ENCODE measurements at regions not wholly inside any gene's neighbourhood (a gene's known extent, or its start where the extent isn't known, plus 50 kb on each side); places are given as distances from the start of the nearest gene placed in this dataset.

DNA sequence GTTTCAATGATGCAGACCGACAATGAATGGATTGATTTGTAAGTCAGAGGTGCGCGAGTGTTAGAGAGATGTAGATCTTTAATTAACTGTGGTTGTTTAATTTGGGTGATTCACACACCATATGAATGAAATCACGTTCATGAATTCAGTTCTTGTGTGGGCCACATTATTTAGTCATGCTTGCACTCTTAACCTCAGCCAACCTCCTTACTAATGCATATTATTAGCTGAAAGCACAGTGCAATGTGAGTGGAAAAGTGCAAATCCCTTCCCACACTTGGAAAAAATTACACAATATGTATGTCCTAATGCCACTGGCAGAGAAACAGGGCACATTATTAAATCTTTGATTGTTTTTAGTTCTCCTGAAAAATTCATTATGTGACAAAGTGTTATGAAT lies 512.5 kb downstream of the BCKDHB start:
- no peaks in the 10 kb centered on the region for H3K4me1 Mint-ChIP-seq
- no peak for TF ChIP-seq PRRX2 (CRISPR knock-in tag; IDR thresholded peaks at IDR 0.05)
- TF ChIP-seq GABPB1 (CRISPR knock-in tag; IDR thresholded peaks at IDR 0.05) = no peak
- no peak for TF ChIP-seq ESRRA (CRISPR knock-in tag; IDR thresholded peaks at IDR 0.05; ENCODE audit: borderline replicate concordance)
- no peak for TF ChIP-seq GRHL2 (CRISPR knock-in tag; IDR thresholded peaks at IDR 0.05; ENCODE audit: insufficient replicate concordance, severe bottlenecking)
- no peak for TF ChIP-seq EMX1 (CRISPR knock-in tag; IDR thresholded peaks at IDR 0.05)
- H3K27ac Mint-ChIP-seq = no peak overlapping the region
- H3K9me3 Mint-ChIP-seq = peaks cover 36% of the 10 kb centered on the region
- ChIA-PET CTCF (no interaction called here), POLR2A (no interaction called here)
- H3K27me3 Mint-ChIP-seq (ENCODE audit: low read depth) = no peaks in the 10 kb centered on the region
- H3K4me3 Mint-ChIP-seq = no peak overlapping the region
- no peaks in the 10 kb centered on the region; the same call in 1 of the 2 replicates for H3K36me3 Mint-ChIP-seq
- DNase-seq (ENCODE audit: low spot score) (no peak), ATAC-seq (no peak)

DNA sequence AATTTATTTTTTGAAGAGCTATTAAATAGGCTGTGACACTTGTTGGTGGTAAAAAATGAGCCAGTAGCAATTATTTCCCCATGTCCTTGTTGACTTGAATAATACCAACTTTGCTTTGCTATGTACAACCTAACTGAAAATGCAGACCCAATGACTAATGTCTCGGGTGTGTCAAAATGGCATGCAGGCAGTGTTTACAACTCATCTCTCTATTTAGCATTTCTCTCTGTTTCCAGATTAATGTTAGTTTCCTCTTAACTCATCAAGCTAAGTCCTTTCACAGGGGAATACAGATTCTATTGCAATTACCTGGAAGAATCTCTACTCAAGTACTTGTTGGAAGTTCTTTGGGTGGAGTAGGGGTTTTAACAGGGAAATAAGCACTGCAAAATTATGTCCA lies 504.4 kb downstream of the BCKDHB start:
- H3K9me3 Mint-ChIP-seq = peaks cover 19% of the 10 kb centered on the region
- TF ChIP-seq, protein P1, sequence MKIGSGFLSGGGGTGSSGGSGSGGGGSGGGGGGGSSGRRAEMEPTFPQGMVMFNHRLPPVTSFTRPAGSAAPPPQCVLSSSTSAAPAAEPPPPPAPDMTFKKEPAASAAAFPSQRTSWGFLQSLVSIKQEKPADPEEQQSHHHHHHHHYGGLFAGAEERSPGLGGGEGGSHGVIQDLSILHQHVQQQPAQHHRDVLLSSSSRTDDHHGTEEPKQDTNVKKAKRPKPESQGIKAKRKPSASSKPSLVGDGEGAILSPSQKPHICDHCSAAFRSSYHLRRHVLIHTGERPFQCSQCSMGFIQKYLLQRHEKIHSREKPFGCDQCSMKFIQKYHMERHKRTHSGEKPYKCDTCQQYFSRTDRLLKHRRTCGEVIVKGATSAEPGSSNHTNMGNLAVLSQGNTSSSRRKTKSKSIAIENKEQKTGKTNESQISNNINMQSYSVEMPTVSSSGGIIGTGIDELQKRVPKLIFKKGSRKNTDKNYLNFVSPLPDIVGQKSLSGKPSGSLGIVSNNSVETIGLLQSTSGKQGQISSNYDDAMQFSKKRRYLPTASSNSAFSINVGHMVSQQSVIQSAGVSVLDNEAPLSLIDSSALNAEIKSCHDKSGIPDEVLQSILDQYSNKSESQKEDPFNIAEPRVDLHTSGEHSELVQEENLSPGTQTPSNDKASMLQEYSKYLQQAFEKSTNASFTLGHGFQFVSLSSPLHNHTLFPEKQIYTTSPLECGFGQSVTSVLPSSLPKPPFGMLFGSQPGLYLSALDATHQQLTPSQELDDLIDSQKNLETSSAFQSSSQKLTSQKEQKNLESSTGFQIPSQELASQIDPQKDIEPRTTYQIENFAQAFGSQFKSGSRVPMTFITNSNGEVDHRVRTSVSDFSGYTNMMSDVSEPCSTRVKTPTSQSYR (CRISPR knock-in tag; IDR thresholded peaks at IDR 0.05) = no peak
- TF ChIP-seq NFATC4 (CRISPR knock-in tag; IDR thresholded peaks at IDR 0.05) = no peak
- no peak for TF ChIP-seq ZNF512 (CRISPR knock-in tag; IDR thresholded peaks at IDR 0.05; ENCODE audit: borderline replicate concordance)
- TF ChIP-seq, protein P2, sequence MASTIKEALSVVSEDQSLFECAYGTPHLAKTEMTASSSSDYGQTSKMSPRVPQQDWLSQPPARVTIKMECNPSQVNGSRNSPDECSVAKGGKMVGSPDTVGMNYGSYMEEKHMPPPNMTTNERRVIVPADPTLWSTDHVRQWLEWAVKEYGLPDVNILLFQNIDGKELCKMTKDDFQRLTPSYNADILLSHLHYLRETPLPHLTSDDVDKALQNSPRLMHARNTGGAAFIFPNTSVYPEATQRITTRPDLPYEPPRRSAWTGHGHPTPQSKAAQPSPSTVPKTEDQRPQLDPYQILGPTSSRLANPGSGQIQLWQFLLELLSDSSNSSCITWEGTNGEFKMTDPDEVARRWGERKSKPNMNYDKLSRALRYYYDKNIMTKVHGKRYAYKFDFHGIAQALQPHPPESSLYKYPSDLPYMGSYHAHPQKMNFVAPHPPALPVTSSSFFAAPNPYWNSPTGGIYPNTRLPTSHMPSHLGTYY (CRISPR knock-in tag; IDR thresholded peaks at IDR 0.05) = no peak
- TF ChIP-seq ZBTB21 (CRISPR knock-in tag; IDR thresholded peaks at IDR 0.05; ENCODE audit: borderline replicate concordance) = no peak
- no peak for TF ChIP-seq ZNF138 (CRISPR knock-in tag; conservative IDR thresholded peaks at IDR 0.05)
- no peak for TF ChIP-seq E2F1 (CRISPR knock-in tag; IDR thresholded peaks at IDR 0.05)
- no peak for TF ChIP-seq RORB (CRISPR knock-in tag; IDR thresholded peaks at IDR 0.05)
- TF ChIP-seq RELA (CRISPR knock-in tag; IDR thresholded peaks at IDR 0.05; ENCODE audit: borderline replicate concordance) = no peak
- no peak for TF ChIP-seq GABPB1 (CRISPR knock-in tag; IDR thresholded peaks at IDR 0.05)
- TF ChIP-seq, protein P3, sequence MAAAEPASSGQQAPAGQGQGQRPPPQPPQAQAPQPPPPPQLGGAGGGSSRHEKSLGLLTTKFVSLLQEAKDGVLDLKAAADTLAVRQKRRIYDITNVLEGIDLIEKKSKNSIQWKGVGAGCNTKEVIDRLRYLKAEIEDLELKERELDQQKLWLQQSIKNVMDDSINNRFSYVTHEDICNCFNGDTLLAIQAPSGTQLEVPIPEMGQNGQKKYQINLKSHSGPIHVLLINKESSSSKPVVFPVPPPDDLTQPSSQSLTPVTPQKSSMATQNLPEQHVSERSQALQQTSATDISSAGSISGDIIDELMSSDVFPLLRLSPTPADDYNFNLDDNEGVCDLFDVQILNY (CRISPR knock-in tag; IDR thresholded peaks at IDR 0.05) = no peak
- no peak for TF ChIP-seq NR2C2 (CRISPR knock-in tag; IDR thresholded peaks at IDR 0.05)
- TF ChIP-seq GRHL2 (CRISPR knock-in tag; IDR thresholded peaks at IDR 0.05; ENCODE audit: insufficient replicate concordance, severe bottlenecking) = no peak
- TF ChIP-seq MYBL2 (CRISPR knock-in tag; IDR thresholded peaks at IDR 0.05) = no peak
- ChIA-PET CTCF (no interaction called here), POLR2A (no interaction called here)
- DNase-seq (ENCODE audit: low spot score) (no peak), ATAC-seq (no peak)
- peaks cover 3% of the 10 kb centered on the region; the same call in 1 of the 2 replicates for H3K36me3 Mint-ChIP-seq
- no peak overlapping the region for H3K4me3 Mint-ChIP-seq
- no peak overlapping the region for H3K27ac Mint-ChIP-seq
- no peaks in the 10 kb centered on the region for H3K27me3 Mint-ChIP-seq (ENCODE audit: low read depth)
- H3K4me1 Mint-ChIP-seq = peaks cover 3% of the 10 kb centered on the region

Data from WTC11 (cell line).